GM21529 (cell line): ENCODE measurements at regions not wholly inside any gene's neighbourhood (a gene's known extent, or its start where the extent isn't known, plus 50 kb on each side); places are given as distances from the start of the nearest gene placed in this dataset.
A peak's percentile ranks its signal among the peaks of the same experiment; 100 is the strongest.
"Not testable (repeated sequence)": the region's sequence is repeated elsewhere in the genome, so short reads cannot be mapped to it uniquely, and the experiment has no call there.

Experiments used
- ATAC-seq: cut with Tn5 transposase; IDR thresholded peaks from one replicate; pipeline ENCODE4 v1.9.1; 2021; ENCODE audit not compliant: unreplicated experiment

- no peak for ATAC-seq
Measured at GRCh38 chr11:27242591-27242990, 120.4 kb downstream of the CCDC34 start.

- no peak for ATAC-seq
Measured at GRCh38 chr11:27241311-27242122, 121.5 kb downstream of the CCDC34 start.

- no peak for ATAC-seq
Measured at GRCh38 chr11:27239305-27239942, 123.6 kb downstream of the CCDC34 start.

- ATAC-seq = no peak
Measured at GRCh38 chr11:27238811-27239210, 124.2 kb downstream of the CCDC34 start.

GRCh38 chr11:27237643-27238042, 125.4 kb downstream of the CCDC34 start:
- ATAC-seq = no peak

GRCh38 chr11:27234961-27235360, 128.1 kb downstream of the CCDC34 start:
- ATAC-seq = no peak

GRCh38 chr11:27234043-27234668, 128.9 kb downstream of the CCDC34 start:
- peak; percentile 96 for ATAC-seq

- peak; percentile 23 for ATAC-seq
Measured at GRCh38 chr11:27233654-27234042, 129.4 kb downstream of the CCDC34 start.

- no peak for ATAC-seq
Measured at GRCh38 chr11:27231530-27231929, 131.5 kb downstream of the CCDC34 start.

- no peak for ATAC-seq
Measured at GRCh38 chr11:27230192-27230572, 132.8 kb downstream of the CCDC34 start.

- ATAC-seq = no peak
Measured at GRCh38 chr11:27229511-27230191, 133.4 kb downstream of the CCDC34 start.

- no peak for ATAC-seq
Measured at GRCh38 chr11:27228906-27229290, 134.1 kb downstream of the CCDC34 start.

GRCh38 chr11:27228232-27228905, 134.6 kb downstream of the CCDC34 start:
- no peak for ATAC-seq

GRCh38 chr11:27227736-27228135, 135.3 kb downstream of the CCDC34 start:
- ATAC-seq = no peak

- not testable (repeated sequence) for ATAC-seq
Measured at GRCh38 chr11:27219487-27220039, 143.5 kb downstream of the CCDC34 start.

GRCh38 chr11:27218421-27219038, 144.5 kb downstream of the CCDC34 start:
- ATAC-seq = no peak

- ATAC-seq = no peak
Measured at GRCh38 chr11:27217948-27218420, 145.0 kb downstream of the CCDC34 start.

GRCh38 chr11:27217496-27217895, 145.5 kb downstream of the CCDC34 start:
- ATAC-seq = no peak

- no peak for ATAC-seq
Measured at GRCh38 chr11:27216270-27217149, 146.5 kb downstream of the CCDC34 start.
